ENCODE measurements at regions not wholly inside any gene's neighbourhood (a gene's known extent, or its start where the extent isn't known, plus 50 kb on each side); places are given as distances from the start of the nearest gene placed in this dataset.

GRCh38 chr2:84165256-84165655, 293.8 kb downstream of the SUCLG1 start:
- no peaks in the 10 kb centered on the region for H3K9me3 ChIP-seq
- no peak overlapping the region for H3K4me3 ChIP-seq
- H3K27ac ChIP-seq: no peak overlapping the region
- no peaks in the 10 kb centered on the region for H3K36me3 ChIP-seq
- TF ChIP-seq POLR2A (IDR thresholded peaks at IDR 0.05) (no peak), POLR2AphosphoS5 (IDR thresholded peaks at IDR 0.05) (no peak), CTCF (IDR thresholded peaks at IDR 0.05) (no peak)
- H3K4me1 ChIP-seq: no peaks in the 10 kb centered on the region
- H3K27me3 ChIP-seq: no peaks in the 10 kb centered on the region
- intact Hi-C loops (cut with DNase I; ENCODE audit: low total_unique reads): no loop called here
- DNase-seq (ENCODE audit: low spot score in 2 of 2): no peak

- Histone ChIP-seq H3K9me3 (no peaks in the 10 kb centered on the region), H3K27me3 (no peaks in the 10 kb centered on the region), H3K36me3 (no peaks in the 10 kb centered on the region), H3K27ac (no peak overlapping the region), H3K4me1 (no peaks in the 10 kb centered on the region), H3K4me3 (no peak overlapping the region)
- intact Hi-C loops (cut with DNase I; ENCODE audit: low total_unique reads): no loop called here
- peak in 1 of 2 donors; percentile 29 for DNase-seq (ENCODE audit: low spot score in 2 of 2)
- TF ChIP-seq POLR2AphosphoS5 (IDR thresholded peaks at IDR 0.05): no peak
- no peak for TF ChIP-seq CTCF (IDR thresholded peaks at IDR 0.05)
- TF ChIP-seq POLR2A (IDR thresholded peaks at IDR 0.05): no peak
Measured at GRCh38 chr2:84160453-84160852, 298.6 kb downstream of the SUCLG1 start.

GRCh38 chr2:84158605-84159004, 300.5 kb downstream of the SUCLG1 start:
- no peak for DNase-seq (ENCODE audit: low spot score in 2 of 2)
- Histone ChIP-seq H3K9me3 (no peaks in the 10 kb centered on the region), H3K27me3 (no peaks in the 10 kb centered on the region), H3K4me3 (no peak overlapping the region), H3K36me3 (no peaks in the 10 kb centered on the region), H3K27ac (no peak overlapping the region), H3K4me1 (no peaks in the 10 kb centered on the region)
- intact Hi-C loops (cut with DNase I; ENCODE audit: low total_unique reads): no loop called here
- TF ChIP-seq POLR2AphosphoS5 (IDR thresholded peaks at IDR 0.05): no peak
- TF ChIP-seq POLR2A (IDR thresholded peaks at IDR 0.05): no peak
- no peak for TF ChIP-seq CTCF (IDR thresholded peaks at IDR 0.05)

GRCh38 chr2:84152462-84152861, 306.6 kb downstream of the SUCLG1 start:
- Histone ChIP-seq H3K27ac (no peak overlapping the region), H3K4me1 (no peaks in the 10 kb centered on the region), H3K27me3 (no peaks in the 10 kb centered on the region), H3K4me3 (no peak overlapping the region), H3K9me3 (no peaks in the 10 kb centered on the region), H3K36me3 (no peaks in the 10 kb centered on the region)
- no peak for TF ChIP-seq POLR2A (IDR thresholded peaks at IDR 0.05)
- TF ChIP-seq CTCF (IDR thresholded peaks at IDR 0.05): no peak
- no peak for TF ChIP-seq POLR2AphosphoS5 (IDR thresholded peaks at IDR 0.05)
- DNase-seq (ENCODE audit: low spot score in 2 of 2): no peak
- intact Hi-C loops (cut with DNase I; ENCODE audit: low total_unique reads): no loop called here

- no peaks in the 10 kb centered on the region for H3K36me3 ChIP-seq
- H3K27me3 ChIP-seq: no peaks in the 10 kb centered on the region
- H3K4me3 ChIP-seq: no peak overlapping the region
- no peaks in the 10 kb centered on the region for H3K4me1 ChIP-seq
- H3K27ac ChIP-seq: no peak overlapping the region
- TF ChIP-seq POLR2A (IDR thresholded peaks at IDR 0.05) (no peak), CTCF (IDR thresholded peaks at IDR 0.05) (no peak), POLR2AphosphoS5 (IDR thresholded peaks at IDR 0.05) (no peak)
- no peak for DNase-seq (ENCODE audit: low spot score in 2 of 2)
- intact Hi-C loops (cut with DNase I; ENCODE audit: low total_unique reads): no loop called here
- no peaks in the 10 kb centered on the region for H3K9me3 ChIP-seq
Measured at GRCh38 chr2:84144345-84144744, 314.7 kb downstream of the SUCLG1 start.

Measured in breast epithelium (tissue), 4 donors.